ENCODE measurements at regions not wholly inside any gene's neighbourhood (a gene's known extent, or its start where the extent isn't known, plus 50 kb on each side); places are given as distances from the start of the nearest gene placed in this dataset.

DNA sequence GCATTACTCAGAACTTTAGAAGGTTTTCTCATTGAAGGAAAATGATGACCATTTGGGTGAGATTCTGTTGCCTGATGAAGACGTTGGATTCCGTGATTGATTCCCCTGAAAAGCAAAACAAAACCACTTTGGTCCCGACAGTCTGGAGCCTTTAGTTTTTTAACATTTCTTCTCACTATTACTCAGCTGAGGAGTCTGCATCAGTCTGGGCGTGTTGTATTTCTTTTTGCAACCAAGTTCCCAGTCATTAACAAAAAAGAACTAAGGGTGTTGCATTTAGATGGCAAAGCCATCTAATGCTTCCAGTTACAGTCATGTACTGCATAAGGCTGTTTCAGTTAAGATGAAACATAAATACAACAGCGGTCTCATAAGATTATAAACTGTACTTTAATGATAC is 343.1 kb upstream of the CDH2 start:
- TF ChIP-seq ZBTB3 (CRISPR knock-in tag; IDR thresholded peaks at IDR 0.05; ENCODE audit: borderline replicate concordance, low read depth) (no peak), ZNF24 (IDR thresholded peaks at IDR 0.05) (no peak), PCBP2 (optimal IDR thresholded peaks at IDR 0.05; ENCODE audit: low read depth, low read length, poor library complexity, severe bottlenecking) (no peak), ZNF275 (CRISPR knock-in tag; IDR thresholded peaks at IDR 0.05; ENCODE audit: borderline replicate concordance) (no peak), ZNF251 (CRISPR knock-in tag; IDR thresholded peaks at IDR 0.05) (no peak), IRF2 (CRISPR knock-in tag; IDR thresholded peaks at IDR 0.05) (no peak)
- TF ChIP-seq, protein P1, sequence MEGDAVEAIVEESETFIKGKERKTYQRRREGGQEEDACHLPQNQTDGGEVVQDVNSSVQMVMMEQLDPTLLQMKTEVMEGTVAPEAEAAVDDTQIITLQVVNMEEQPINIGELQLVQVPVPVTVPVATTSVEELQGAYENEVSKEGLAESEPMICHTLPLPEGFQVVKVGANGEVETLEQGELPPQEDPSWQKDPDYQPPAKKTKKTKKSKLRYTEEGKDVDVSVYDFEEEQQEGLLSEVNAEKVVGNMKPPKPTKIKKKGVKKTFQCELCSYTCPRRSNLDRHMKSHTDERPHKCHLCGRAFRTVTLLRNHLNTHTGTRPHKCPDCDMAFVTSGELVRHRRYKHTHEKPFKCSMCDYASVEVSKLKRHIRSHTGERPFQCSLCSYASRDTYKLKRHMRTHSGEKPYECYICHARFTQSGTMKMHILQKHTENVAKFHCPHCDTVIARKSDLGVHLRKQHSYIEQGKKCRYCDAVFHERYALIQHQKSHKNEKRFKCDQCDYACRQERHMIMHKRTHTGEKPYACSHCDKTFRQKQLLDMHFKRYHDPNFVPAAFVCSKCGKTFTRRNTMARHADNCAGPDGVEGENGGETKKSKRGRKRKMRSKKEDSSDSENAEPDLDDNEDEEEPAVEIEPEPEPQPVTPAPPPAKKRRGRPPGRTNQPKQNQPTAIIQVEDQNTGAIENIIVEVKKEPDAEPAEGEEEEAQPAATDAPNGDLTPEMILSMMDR (CRISPR knock-in tag; IDR thresholded peaks at IDR 0.05): no peak
